GM12801 (cell line): ENCODE measurements at regions not wholly inside any gene's neighbourhood (a gene's known extent, or its start where the extent isn't known, plus 50 kb on each side); places are given as distances from the start of the nearest gene placed in this dataset.

Source experiments
- TF ChIP-seq, protein P1 (sequence below): IDR thresholded peaks from one replicate; pipeline ENCODE4 v1.5.1; 2011; ENCODE audit warnings: control low read depth; ENCODE audit not compliant: insufficient read length; ENCODE audit errors: extremely low read depth

DNA sequence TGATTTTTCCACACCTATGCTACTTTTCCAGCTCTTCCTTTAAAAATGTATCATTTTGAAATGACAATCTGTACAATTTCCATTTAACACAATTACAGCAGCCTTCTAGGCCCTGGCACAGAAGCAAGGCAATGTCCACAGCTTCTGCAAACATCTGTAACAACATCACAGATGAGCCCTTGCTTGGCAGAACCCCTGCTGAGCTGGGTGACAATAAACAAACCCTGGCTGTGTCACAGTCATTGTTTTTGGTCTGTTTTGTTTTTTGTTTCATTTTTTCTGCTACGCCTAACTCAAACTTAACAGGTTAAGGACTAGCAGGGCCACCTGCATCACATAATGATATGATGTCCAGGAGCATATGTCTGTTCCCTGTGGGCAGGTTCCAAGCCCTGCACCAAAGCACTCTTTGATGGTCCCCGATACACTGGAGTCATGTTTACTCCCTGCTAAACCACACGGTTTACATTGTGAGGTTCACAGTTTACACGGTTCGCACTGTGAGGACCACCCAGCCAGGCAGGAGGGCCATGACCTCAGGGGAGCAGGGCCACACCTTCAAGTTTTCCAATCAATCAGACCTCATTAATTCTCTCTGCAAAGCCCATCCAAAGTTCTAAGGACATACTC lies 186.8 kb upstream of the CHRNA7 start:
- TF ChIP-seq, protein P1, sequence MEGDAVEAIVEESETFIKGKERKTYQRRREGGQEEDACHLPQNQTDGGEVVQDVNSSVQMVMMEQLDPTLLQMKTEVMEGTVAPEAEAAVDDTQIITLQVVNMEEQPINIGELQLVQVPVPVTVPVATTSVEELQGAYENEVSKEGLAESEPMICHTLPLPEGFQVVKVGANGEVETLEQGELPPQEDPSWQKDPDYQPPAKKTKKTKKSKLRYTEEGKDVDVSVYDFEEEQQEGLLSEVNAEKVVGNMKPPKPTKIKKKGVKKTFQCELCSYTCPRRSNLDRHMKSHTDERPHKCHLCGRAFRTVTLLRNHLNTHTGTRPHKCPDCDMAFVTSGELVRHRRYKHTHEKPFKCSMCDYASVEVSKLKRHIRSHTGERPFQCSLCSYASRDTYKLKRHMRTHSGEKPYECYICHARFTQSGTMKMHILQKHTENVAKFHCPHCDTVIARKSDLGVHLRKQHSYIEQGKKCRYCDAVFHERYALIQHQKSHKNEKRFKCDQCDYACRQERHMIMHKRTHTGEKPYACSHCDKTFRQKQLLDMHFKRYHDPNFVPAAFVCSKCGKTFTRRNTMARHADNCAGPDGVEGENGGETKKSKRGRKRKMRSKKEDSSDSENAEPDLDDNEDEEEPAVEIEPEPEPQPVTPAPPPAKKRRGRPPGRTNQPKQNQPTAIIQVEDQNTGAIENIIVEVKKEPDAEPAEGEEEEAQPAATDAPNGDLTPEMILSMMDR, result no peak

DNA sequence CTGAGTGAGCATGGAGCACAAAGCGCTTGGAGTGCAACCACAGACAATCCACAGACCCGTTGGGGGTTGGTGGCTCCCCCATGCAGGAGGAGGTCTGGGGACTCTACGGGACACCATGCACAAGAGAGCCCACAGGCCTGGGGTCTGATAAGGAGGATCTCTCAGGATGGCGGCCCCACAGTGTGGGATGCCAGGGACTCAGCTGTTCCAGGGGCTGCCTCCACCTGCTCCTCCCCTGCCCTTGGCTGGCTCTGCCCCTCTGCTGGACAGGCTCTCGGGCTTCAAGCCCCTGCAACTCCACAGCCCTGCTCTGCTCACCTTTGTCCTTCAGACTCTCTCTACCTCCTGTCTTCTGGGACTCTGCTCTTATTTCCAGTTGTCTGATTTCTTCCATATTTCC lies 184.5 kb upstream of the CHRNA7 start:
- TF ChIP-seq, protein P1, result no peak

DNA sequence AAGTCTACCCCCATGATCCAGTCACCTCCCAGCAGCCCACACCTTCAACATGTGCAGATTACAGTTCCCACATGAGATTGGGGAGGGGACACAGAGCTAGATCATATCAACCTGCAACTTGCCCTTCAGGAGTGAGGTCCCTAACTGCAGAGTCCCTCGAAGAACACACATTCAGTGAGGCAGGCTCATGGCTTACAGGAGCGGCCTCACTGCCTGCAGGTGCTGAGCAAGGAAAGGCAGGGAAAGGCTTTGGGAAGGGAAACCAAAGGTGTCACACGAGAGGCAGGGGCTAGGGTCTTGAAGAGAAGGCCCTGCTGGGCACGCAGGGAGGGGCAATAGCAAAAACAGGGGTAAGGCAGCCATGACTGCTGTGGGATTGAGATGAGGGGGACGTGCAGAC lies 182.4 kb upstream of the CHRNA7 start:
- TF ChIP-seq, protein P1, result no peak

DNA sequence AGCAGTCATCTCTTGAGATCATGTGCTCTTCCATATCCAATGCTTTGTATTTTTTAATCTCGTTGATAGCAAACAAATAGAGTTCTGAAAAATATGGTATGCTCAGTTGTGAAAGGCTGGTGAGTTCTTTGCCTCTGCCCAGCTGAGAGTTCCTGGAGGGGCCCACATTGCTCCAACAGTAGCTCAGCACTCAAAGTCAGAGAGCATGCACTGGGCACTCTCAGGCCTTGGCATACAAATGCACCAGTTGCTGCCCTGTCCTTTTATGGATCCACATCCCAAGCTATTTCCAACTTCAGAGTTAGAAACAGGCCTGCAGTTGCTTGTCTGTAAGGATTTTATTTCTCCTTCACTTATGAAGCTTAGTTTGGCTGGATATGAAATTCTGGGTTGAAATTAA lies 181.7 kb upstream of the CHRNA7 start:
- TF ChIP-seq, protein P1, result no peak

DNA sequence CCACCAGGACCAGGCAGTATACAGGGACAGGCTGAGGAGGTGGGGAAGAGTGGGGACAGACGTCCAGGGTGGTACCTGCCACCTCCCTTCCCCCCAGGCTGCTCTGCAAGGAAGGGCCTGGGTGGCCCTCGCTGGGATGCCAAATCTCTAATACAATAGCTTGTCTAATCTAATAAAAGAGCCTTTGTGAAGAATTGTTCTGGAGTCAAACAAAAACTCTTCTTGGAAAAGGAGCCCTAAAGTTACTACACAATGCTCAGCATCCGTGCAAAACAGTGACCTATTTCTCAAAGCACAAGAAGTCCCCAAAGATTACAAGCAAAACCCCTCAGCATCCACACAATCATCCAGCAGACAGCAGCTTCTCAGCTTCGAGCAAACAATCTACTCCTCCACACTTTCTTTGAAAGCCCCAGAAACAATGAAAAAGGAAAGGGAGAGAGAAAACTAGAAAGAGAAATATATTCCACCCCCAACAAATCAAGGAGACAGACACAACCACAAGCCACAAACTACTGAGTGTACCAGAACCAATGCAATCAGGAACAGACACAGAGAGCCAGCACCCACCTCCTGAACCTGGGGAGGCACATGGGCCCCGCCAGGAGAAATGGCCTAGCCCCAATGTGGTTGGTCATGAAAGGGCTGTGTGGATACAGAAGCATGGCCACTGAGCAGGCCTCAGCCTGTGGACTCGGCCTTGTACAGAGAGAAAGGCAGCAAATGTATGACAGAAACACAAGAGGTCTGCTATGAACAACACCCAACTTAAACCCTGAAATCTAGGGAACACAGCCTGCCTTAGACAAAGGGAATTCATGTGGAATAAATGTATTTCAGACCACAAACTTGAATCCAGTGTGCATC lies 177.1 kb upstream of the CHRNA7 start:
- TF ChIP-seq, protein P1, result no peak

DNA sequence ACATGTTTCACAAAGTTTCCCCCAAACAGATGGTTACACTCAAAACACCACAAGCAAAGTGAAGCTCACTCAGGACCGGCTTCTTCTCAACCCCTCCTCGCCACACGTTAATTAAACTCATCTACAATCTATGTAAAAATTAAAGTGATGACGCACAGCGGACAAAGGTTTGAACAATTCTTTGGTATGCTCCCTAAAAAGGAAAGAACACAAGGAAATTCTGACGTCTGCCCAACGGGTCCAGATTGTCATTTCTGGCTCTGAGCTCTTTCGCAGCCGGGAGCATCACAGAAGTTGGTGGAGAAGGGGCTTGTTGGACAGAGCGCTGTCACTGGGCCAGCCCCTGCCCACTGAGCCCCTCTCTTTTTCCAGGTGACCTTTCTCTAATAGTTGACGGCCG lies 173.7 kb upstream of the CHRNA7 start:
- TF ChIP-seq, protein P1, result no peak

DNA sequence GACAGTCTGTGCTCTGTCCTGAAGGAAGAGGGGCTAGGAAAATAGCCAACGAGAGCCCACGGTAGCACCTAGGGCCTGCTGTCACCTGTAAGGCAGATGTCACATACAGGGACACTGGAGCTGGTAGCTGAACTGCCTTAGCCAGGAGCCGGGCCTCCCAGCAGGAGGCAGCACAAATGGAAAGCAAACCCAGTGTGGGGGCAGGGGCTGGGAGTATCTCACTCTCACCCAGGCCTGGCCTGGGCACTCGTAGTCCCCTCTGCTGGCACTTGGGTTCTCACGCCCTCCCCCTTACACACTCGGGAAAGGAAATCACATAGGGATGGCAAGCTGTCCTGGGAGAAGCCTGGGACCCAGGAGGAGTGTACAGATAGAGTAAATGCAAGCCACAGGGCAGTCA lies 173.1 kb upstream of the CHRNA7 start:
- TF ChIP-seq, protein P1, result no peak
